GM23338 (cell line): ENCODE measurements at regions not wholly inside any gene's neighbourhood (a gene's known extent, or its start where the extent isn't known, plus 50 kb on each side); places are given as distances from the start of the nearest gene placed in this dataset.

Experiments
- CTCF ChIP-seq, 2 experiments: fragments of 200-600 bp in 1 of 2; sonication (generic) in 1 of 2; conservative IDR thresholded peaks; 2 replicates each; pipeline versions ENCODE4 v1.5.1 to v1.6.1; 2016 to 2017; ENCODE audit warnings: antibody characterized with exemption in 2 of 2, low read depth in 2 of 2, mild to moderate bottlenecking in 2 of 2, moderate library complexity in 1 of 2
- EZH2 ChIP-seq: fragments of 200-600 bp; sonication (generic); IDR thresholded peaks from one replicate; pipeline ENCODE4 v1.8.0; 2017; ENCODE audit warnings: antibody characterized with exemption, mild to moderate bottlenecking, low read depth; ENCODE audit not compliant: unreplicated experiment
- REST ChIP-seq: IDR thresholded peaks from one replicate; pipeline ENCODE4 v1.6.1; 2018; ENCODE audit warnings: antibody characterized with exemption; ENCODE audit not compliant: unreplicated experiment
- ZNF114 ChIP-seq: fragments of 250-450 bp; sonication (Bioruptor Pico); IDR thresholded peaks from 2 replicates; pipeline ENCODE4 v1.5.0; 2020; ENCODE audit warnings: mild to moderate bottlenecking, moderate library complexity
- ZNF462 ChIP-seq: fragments of 250-450 bp; sonication (Bioruptor Pico); IDR thresholded peaks from 2 replicates; pipeline ENCODE4 v1.5.0; 2020; ENCODE audit warnings: mild to moderate bottlenecking, moderate library complexity

GRCh38 chr12:113569806-113570205, 98.1 kb upstream of the LHX5 start:
- TF ChIP-seq CTCF (conservative IDR thresholded peaks at IDR 0.05; ENCODE audit: low read depth in 2 of 2) = no peak
- no peak for TF ChIP-seq EZH2
- no peak for TF ChIP-seq ZNF462 (CRISPR knock-in tag)
- no peak for TF ChIP-seq REST
- TF ChIP-seq ZNF114 (CRISPR knock-in tag) = no peak
